Spinal cord (tissue), 9 donors: ENCODE measurements at regions not wholly inside any gene's neighbourhood (a gene's known extent, or its start where the extent isn't known, plus 50 kb on each side); places are given as distances from the start of the nearest gene placed in this dataset.

Experiments
- DNase-seq, 6 donors: peaks; one replicate each; pipeline versions ENCODE4 v3.0.0 to v3.0.0-alpha.2; 2013 to 2015; ENCODE audit warnings: low spot score in 6 of 6, low read depth in 4 of 6
- H3K27ac ChIP-seq: one replicate; pipeline ENCODE4 v1.5.1; 2013; ENCODE audit warnings: low read depth, low read length, control low read depth
- H3K27me3 ChIP-seq: one replicate; pipeline ENCODE4 v1.6.1; 2013; ENCODE audit warnings: low read length; ENCODE audit not compliant: control insufficient read depth, insufficient read depth
- H3K36me3 ChIP-seq: one replicate; pipeline ENCODE4 v1.6.1; 2013; ENCODE audit warnings: low read length; ENCODE audit not compliant: control insufficient read depth, insufficient read depth
- H3K4me1 ChIP-seq: one replicate; pipeline ENCODE4 v1.6.1; 2013; ENCODE audit warnings: low read length; ENCODE audit not compliant: control insufficient read depth, insufficient read depth
- H3K4me3 ChIP-seq: one replicate; pipeline ENCODE4 v1.5.1; 2013; ENCODE audit warnings: low read depth, low read length, control low read depth
- H3K9me3 ChIP-seq: one replicate; pipeline ENCODE4 v1.6.1; 2013; ENCODE audit warnings: low read length; ENCODE audit not compliant: control insufficient read depth, insufficient read depth
- WGBS: methylation state at CpG from one replicate; pipeline ENCODE4 v1.1.5; 2013; ENCODE audit warnings: missing lambda C conversion rate; ENCODE audit not compliant: insufficient coverage; 5-methylcytosine and 5-hydroxymethylcytosine counted together
- donor health status: healthy.

DNA sequence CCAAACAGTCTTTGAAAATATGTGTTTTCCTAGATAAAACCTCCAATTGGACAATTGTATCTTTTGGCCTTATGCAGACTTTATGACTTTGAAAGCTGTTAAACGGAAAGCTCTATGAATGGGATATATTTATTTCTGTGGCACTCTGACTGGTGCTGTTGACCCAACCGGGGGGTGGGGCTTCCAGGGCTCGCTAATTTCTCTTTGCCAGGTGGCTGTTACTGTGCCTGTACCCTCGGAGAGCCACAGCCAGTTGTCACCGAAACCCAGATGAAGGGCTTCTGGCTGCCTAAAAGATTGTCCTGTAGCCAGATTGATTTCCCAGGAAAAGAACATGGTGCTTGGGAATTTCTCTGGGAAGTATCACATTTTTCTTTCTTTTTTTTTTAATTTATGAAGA, 132.7 kb upstream of the NAV2 start:
- Histone ChIP-seq H3K36me3 (no peaks in the 10 kb centered on the region), H3K27me3 (no peaks in the 10 kb centered on the region), H3K9me3 (no peaks in the 10 kb centered on the region), H3K4me3 (no peak overlapping the region), H3K4me1 (peaks cover 16% of the 10 kb centered on the region), H3K27ac (no peak overlapping the region)
- DNase-seq, result no peak
- 94% methylated on average over 5 of the region's 5 CpGs for WGBS

DNA sequence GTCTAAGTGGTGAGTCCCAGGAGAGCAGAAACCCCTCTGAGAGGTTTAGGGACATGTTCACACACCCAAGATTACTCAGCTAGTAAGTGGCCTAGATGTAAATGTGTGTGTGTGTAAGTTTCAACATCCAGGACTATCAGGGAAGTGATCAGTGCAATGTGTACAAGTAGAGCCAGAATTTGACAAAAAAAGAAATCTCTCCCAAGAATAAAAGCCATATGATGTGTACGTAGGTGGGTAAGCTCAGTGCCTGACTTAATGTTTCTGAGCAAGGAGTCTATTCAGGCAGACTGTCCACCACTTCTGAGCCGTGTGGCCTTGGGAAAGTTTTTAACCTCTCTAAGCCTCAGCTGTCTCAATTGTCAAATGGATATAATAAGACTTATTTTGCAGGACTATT, 133.8 kb upstream of the NAV2 start:
- Histone ChIP-seq H3K27me3 (no peaks in the 10 kb centered on the region), H3K4me1 (peaks cover 16% of the 10 kb centered on the region), H3K36me3 (no peaks in the 10 kb centered on the region), H3K4me3 (no peak overlapping the region), H3K9me3 (no peaks in the 10 kb centered on the region), H3K27ac (no peak overlapping the region)
- no peak for DNase-seq
- no CpG with 5 or more reads among the region's 2 CpGs for WGBS

DNA sequence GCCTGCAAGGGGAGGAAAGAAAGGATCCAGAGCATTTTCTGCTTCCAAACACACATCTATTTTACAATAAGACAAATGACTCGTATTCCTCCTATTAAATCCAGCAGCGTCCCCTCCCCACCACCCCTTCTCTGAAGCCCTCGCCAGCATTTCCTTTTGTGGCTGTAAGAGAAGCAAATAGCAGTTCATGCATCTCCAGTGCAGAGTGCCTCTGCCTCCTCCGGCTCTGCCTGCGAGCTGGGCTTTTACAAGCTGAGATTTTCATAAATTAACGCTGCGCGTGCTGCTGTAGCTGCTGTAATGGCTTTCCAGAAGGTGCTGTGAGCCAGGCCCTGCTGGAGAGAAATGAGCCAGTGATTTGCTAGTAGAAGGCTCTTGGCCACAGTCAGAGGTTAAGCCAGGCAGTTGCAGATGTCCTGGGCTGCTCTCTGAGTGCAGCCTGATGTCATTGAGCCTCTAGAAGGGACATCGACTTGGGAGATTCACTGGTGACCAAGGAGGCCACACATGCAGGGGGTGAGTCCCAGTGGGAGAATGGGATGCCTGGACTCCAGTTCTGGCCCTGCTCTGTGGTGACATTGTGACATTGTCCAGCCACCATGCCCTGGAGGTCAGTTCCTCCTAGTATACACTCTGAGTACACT, 134.5 kb upstream of the NAV2 start:
- Histone ChIP-seq H3K4me1 (peaks cover 18% of the 10 kb centered on the region), H3K36me3 (no peaks in the 10 kb centered on the region), H3K4me3 (no peak overlapping the region), H3K9me3 (no peaks in the 10 kb centered on the region), H3K27me3 (no peaks in the 10 kb centered on the region), H3K27ac (peak overlapping the region; percentile 63)
- 14% methylated on average over 9 of the region's 9 CpGs for WGBS
- peak in 3 of 6 donors; percentile 54 to 95 (median 90) for DNase-seq

DNA sequence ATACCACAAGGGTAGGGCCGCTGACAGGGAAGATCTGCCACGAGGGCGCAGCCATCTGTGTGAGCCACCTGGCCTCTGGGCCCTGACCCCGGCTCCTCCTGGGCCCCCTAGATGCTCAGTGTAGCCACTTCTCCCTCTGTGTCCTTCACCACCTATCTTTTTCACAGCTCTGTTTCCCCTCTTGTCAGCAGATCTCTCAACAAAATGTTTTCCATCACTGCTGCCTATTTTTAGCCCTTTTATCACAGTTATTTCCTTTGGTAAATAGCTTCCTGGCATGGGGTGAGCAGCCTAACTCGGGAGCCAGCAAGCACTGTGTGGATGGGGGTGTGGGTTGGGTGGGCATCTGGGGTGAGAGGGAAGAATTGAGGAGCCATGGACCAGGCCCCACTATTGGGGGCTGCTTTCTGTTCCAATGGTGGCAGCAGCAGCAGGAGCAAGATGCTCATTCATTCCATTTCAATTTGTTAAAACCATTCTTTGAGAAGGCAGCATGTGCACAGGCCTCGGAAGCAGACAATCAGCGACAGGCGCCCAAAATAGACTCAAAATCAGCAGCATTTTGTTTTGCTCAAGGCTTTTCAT, 135.2 kb upstream of the NAV2 start:
- 63% methylated on average over 5 of the region's 8 CpGs for WGBS

DNA sequence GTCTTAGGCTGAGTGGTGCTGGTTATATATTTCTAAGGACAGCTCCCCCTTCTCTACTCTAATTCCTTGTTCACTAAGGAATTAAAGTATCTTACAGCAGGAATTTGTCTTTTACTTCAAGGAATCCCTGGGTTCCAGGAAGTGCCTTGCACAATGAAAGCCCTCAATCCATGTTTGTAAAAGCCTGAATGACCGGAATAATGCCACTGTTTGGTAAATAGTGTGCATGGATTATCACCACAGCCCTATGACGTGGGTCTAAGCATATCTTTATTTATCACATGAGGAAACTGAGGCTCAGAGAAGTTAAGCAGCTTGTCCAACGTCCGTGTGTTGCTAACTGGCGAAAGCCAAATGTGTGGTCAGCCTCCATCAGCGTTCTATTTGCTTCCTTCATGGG, 135.7 kb upstream of the NAV2 start:
- Histone ChIP-seq H3K36me3 (no peaks in the 10 kb centered on the region), H3K27me3 (no peaks in the 10 kb centered on the region), H3K9me3 (no peaks in the 10 kb centered on the region), H3K4me1 (peaks cover 18% of the 10 kb centered on the region), H3K4me3 (no peak overlapping the region), H3K27ac (peak overlapping the region; percentile 63)
- WGBS, result 95% methylated on average over 3 of the region's 6 CpGs
- no peak for DNase-seq

More for the DNA sequence above, 135.2 kb upstream of the NAV2 start:
- no peaks in the 10 kb centered on the region for H3K36me3 ChIP-seq
- H3K9me3 ChIP-seq, result no peaks in the 10 kb centered on the region
- no peaks in the 10 kb centered on the region for H3K27me3 ChIP-seq
- no peak overlapping the region for H3K4me3 ChIP-seq
- peak overlapping the region; percentile 63 for H3K27ac ChIP-seq
- peak in 1 of 6 donors; percentile 89 for DNase-seq
- peaks cover 18% of the 10 kb centered on the region for H3K4me1 ChIP-seq

DNA sequence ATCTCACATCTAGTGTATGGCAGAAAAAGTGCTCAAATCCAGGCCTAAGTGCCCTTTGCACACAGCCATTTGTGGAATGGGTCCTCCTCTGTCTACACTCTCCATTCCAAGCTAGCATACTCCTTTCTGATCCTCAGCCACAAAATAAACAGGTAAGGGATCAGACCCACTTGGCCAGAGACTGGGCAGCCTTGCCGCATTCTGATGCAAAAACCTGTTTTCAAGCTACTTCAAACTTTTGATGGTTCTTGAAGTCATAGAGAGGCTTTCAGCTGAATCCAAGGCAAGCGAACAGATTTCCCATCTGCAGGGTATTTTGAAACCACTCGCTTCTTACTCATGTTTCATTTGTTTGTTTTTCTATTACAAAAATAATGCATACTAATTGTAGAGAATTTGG, 136.6 kb upstream of the NAV2 start:
- WGBS, result no CpG with 5 or more reads among the region's 3 CpGs
- H3K9me3 ChIP-seq, result no peaks in the 10 kb centered on the region

DNA sequence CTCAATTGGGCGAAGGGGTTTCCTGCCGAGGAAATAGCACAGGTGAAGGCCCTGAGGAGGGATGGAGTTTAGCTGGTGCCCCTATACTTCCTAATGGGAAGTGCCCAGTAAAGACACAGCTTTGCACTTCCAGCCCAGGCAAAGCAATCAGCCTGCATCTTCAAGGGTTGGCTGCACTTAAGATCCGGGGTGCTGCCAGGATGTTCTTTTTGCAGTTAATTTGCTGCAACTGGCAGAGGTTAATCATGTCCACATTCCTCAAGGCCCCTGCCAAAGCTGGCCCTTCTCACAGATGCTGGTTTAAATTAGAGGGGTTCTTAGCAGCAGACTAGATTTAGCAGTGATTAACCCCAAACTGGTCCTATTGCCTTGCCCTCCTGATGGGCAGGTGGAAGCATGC, 137.7 kb upstream of the NAV2 start:
- DNase-seq, result no peak
- no peaks in the 10 kb centered on the region for H3K9me3 ChIP-seq
- H3K27me3 ChIP-seq, result no peaks in the 10 kb centered on the region
- 21% methylated on average over 2 of the region's 3 CpGs for WGBS
- no peaks in the 10 kb centered on the region for H3K36me3 ChIP-seq
- H3K27ac ChIP-seq, result no peak overlapping the region
- peaks cover 18% of the 10 kb centered on the region for H3K4me1 ChIP-seq
- no peak overlapping the region for H3K4me3 ChIP-seq

More for the DNA sequence above, 136.6 kb upstream of the NAV2 start:
- no peaks in the 10 kb centered on the region for H3K36me3 ChIP-seq
- H3K27me3 ChIP-seq, result no peaks in the 10 kb centered on the region
- H3K4me3 ChIP-seq, result no peak overlapping the region
- H3K27ac ChIP-seq, result no peak overlapping the region
- no peak for DNase-seq
- H3K4me1 ChIP-seq, result peaks cover 18% of the 10 kb centered on the region

DNA sequence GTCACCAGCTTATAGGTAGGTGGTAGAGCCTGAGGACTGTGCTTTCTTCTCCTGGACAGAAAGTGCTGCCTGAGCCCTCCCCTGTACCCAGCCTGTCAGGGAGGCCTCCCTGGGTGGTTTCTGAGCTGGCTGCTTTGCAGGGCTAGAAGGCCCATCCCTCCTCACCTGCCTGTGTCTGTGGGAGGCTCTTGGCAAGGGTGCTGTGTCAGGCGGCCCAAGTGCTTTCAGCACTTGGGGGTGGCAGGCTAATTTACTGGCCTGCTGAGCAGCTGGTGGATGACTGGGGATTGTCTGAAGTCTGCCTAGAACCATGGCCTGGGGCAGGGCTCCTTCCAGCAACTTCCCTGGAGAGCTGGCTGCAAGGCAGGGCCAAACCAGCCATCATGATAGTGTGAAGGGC, 139.0 kb upstream of the NAV2 start:
- no peak for DNase-seq
- WGBS, result 69% methylated on average over 1 of the region's 1 CpG

DNA sequence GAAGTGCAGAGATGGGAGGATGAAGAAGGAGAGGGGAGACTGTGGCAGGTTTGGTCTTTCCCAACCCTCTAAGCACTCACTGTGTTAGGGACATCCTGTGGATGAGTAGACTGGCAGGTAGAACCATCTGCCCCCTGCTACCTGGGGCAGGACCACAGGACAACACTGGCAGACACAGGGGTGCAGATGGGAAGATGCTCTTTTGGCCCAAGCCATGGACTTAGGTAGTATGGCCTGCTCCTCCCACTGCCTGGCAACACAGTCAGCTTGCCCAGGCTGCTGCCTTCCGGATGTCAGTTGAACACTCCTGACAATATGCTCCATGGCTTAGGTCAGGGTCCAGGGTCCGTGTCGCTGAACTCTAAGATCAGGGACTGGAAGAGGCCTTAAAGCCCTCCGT, 140.7 kb upstream of the NAV2 start:
- Histone ChIP-seq H3K4me3 (no peak overlapping the region), H3K27ac (no peak overlapping the region), H3K9me3 (no peaks in the 10 kb centered on the region), H3K4me1 (peaks cover 3% of the 10 kb centered on the region), H3K27me3 (no peaks in the 10 kb centered on the region), H3K36me3 (no peaks in the 10 kb centered on the region)
- DNase-seq, result no peak
- WGBS, result 100% methylated on average over 3 of the region's 4 CpGs

More for the DNA sequence above, 139.0 kb upstream of the NAV2 start:
- no peak overlapping the region for H3K4me3 ChIP-seq
- no peaks in the 10 kb centered on the region for H3K27me3 ChIP-seq
- H3K9me3 ChIP-seq, result no peaks in the 10 kb centered on the region
- no peaks in the 10 kb centered on the region for H3K36me3 ChIP-seq
- H3K27ac ChIP-seq, result no peak overlapping the region
- H3K4me1 ChIP-seq, result peaks cover 18% of the 10 kb centered on the region

DNA sequence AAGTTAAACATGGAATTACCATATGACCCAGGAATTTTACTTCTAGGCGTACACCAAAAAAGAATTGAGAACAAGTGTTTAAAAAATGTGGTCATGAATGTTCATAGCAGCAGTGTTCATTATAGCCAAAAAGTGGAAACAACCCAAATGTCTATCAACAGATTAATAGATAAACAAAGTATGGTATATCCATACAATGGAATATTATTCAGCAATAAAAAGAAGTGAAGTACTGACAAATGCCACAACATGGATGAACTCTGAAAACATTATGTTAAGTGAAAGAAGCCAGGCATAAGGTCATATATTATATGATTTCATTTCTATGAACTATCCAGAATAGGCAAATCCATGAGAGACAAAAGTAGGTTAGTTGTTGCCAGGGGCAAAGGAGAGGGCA, 141.7 kb upstream of the NAV2 start:
- Histone ChIP-seq H3K36me3 (no peaks in the 10 kb centered on the region), H3K27me3 (no peaks in the 10 kb centered on the region), H3K27ac (no peak overlapping the region), H3K4me1 (peaks cover 3% of the 10 kb centered on the region), H3K9me3 (no peaks in the 10 kb centered on the region), H3K4me3 (no peak overlapping the region)
- WGBS, result no CpG with 5 or more reads among the region's 1 CpG
- DNase-seq, result no peak
